ENCODE measurements at regions not wholly inside any gene's neighbourhood (a gene's known extent, or its start where the extent isn't known, plus 50 kb on each side); places are given as distances from the start of the nearest gene placed in this dataset.
"Not testable (repeated sequence)": the region's sequence is repeated elsewhere in the genome, so short reads cannot be mapped to it uniquely, and the experiment has no call there.

GRCh38 chr12:13518034-13518433, 321.5 kb downstream of the EMP1 start:
- TF ChIP-seq POLR2A (IDR thresholded peaks at IDR 0.05; ENCODE audit: low read length); GATA1 (IDR thresholded peaks at IDR 0.05; ENCODE audit: low read depth, low read length): not testable (repeated sequence)

Data from erythroblast (primary cell).